22Rv1 (cell line): ENCODE measurements at regions not wholly inside any gene's neighbourhood (a gene's known extent, or its start where the extent isn't known, plus 50 kb on each side); places are given as distances from the start of the nearest gene placed in this dataset.

Experiments
- ZFX ChIP-seq: fragments of 450-650 bp; IDR thresholded peaks from 2 replicates; pipeline ENCODE4 v1.6.1; 2017; ENCODE audit warnings: antibody characterized with exemption, borderline replicate concordance
- TF ChIP-seq, protein P1 (sequence below): fragments of 450-650 bp; IDR thresholded peaks from 2 replicates; pipeline ENCODE4 v1.5.1; 2017; ENCODE audit warnings: mild to moderate bottlenecking

DNA sequence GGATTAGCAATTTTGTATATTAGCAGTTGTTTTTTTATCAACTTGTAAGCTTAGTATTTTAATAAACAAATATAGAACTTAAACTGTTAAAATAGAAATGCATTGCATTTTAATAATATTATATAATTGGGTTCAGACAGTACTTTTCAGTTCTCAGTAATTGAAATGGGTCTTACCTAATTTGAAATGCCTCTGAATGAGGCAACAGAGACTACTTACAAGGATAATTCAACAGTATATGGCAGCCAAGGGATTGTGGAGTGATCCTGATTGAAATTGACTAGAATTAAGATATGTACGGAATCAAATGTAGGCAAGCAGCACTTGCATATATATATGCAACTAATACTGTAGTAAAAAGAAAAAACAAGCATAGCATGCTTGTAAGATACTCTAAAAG is 1503.9 kb upstream of the MIR17HG start:
- TF ChIP-seq, protein P1, sequence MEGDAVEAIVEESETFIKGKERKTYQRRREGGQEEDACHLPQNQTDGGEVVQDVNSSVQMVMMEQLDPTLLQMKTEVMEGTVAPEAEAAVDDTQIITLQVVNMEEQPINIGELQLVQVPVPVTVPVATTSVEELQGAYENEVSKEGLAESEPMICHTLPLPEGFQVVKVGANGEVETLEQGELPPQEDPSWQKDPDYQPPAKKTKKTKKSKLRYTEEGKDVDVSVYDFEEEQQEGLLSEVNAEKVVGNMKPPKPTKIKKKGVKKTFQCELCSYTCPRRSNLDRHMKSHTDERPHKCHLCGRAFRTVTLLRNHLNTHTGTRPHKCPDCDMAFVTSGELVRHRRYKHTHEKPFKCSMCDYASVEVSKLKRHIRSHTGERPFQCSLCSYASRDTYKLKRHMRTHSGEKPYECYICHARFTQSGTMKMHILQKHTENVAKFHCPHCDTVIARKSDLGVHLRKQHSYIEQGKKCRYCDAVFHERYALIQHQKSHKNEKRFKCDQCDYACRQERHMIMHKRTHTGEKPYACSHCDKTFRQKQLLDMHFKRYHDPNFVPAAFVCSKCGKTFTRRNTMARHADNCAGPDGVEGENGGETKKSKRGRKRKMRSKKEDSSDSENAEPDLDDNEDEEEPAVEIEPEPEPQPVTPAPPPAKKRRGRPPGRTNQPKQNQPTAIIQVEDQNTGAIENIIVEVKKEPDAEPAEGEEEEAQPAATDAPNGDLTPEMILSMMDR, result no peak
- no peak for TF ChIP-seq ZFX
